ENCODE measurements at regions not wholly inside any gene's neighbourhood (a gene's known extent, or its start where the extent isn't known, plus 50 kb on each side); places are given as distances from the start of the nearest gene placed in this dataset.

DNA sequence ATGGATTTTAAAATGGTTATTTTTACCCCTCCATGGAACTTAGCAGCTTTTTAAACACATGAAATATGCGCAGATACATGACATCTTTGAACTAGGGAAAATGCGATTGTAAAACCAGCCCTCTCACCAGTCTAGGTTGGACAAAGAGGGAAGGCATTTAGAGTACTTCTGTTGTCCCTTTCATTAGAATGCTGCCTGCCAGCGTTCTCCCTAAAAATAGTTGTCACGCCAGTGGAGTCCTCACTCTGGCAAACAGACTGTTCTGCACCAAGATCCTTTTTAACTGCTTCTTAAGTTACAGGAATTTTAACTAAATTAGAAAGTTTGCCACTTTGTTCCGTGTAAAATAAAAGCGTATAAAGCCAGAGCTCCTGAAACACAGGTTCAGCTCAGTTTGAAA lies 295.3 kb downstream of the VPS13C start:
- Histone ChIP-seq H3K27me3 (replicated peaks; ENCODE audit: control insufficient read depth, insufficient read depth, low read length) (no peaks in the 10 kb centered on the region; the same call in 1 of the 2 replicates), H3K36me3 (ENCODE audit: control insufficient read depth, insufficient read depth, low read length) (no peaks in the 10 kb centered on the region), H3K4me3 (ENCODE audit: low read depth, low read length) (no peak overlapping the region), H3K4me1 (no peaks in the 10 kb centered on the region), H3K9me3 (no peaks in the 10 kb centered on the region)
- H3K4me1 Mint-ChIP-seq (ENCODE audit: low read depth, unreplicated experiment) = no peaks in the 10 kb centered on the region
- TF ChIP-seq, protein P1, sequence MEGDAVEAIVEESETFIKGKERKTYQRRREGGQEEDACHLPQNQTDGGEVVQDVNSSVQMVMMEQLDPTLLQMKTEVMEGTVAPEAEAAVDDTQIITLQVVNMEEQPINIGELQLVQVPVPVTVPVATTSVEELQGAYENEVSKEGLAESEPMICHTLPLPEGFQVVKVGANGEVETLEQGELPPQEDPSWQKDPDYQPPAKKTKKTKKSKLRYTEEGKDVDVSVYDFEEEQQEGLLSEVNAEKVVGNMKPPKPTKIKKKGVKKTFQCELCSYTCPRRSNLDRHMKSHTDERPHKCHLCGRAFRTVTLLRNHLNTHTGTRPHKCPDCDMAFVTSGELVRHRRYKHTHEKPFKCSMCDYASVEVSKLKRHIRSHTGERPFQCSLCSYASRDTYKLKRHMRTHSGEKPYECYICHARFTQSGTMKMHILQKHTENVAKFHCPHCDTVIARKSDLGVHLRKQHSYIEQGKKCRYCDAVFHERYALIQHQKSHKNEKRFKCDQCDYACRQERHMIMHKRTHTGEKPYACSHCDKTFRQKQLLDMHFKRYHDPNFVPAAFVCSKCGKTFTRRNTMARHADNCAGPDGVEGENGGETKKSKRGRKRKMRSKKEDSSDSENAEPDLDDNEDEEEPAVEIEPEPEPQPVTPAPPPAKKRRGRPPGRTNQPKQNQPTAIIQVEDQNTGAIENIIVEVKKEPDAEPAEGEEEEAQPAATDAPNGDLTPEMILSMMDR (IDR thresholded peaks at IDR 0.05; ENCODE audit: insufficient read depth in 1 of 2, low read depth in 1 of 2, low read length in 1 of 2, severe bottlenecking in 1 of 2, unreplicated experiment in 1 of 2) = no peak
- ChIA-PET CTCF (no interaction called here), POLR2A (interaction anchor here (0.6 kb wide), 1 partner anchor 63 kb away, joined by 3 read pairs; no protein-coding TSS in a partner anchor)
- H3K27me3 Mint-ChIP-seq (ENCODE audit: insufficient read depth, unreplicated experiment) = peaks cover 13% of the 10 kb centered on the region
- intact Hi-C loops (cut with micrococcal nuclease; ENCODE audit: unreplicated experiment) = no loop called here
- no TSS peak for BruUV-seq (replicated peaks)
- no peaks in the 10 kb centered on the region for H3K9me3 Mint-ChIP-seq (ENCODE audit: unreplicated experiment)
- no peak overlapping the region for H3K4me3 Mint-ChIP-seq (ENCODE audit: unreplicated experiment)
- H3K27ac Mint-ChIP-seq (ENCODE audit: unreplicated experiment) = no peak overlapping the region
- no peak for DNase-seq
- H3K36me3 Mint-ChIP-seq (ENCODE audit: insufficient read depth, unreplicated experiment) = no peaks in the 10 kb centered on the region

DNA sequence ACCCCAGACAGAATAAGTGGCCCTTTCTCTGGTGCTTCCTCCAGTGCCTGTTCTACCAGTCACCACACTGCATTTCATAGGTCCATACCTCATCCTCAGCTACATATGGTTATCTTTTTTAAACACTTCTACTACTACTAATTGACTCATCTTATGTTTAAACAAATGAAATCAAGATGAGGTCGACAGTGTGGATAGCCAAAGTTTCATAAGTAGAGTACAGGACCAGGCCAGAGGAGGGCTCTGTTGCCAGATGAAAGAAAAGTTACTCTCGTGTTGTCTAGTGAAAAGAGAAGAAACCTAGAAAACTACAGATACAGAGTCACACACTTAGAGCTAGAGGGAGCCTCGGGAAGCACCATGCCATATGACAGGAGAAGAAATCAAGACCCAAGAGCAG lies 296.1 kb downstream of the VPS13C start:
- Histone ChIP-seq H3K36me3 (ENCODE audit: control insufficient read depth, insufficient read depth, low read length) (no peaks in the 10 kb centered on the region), H3K4me3 (ENCODE audit: low read depth, low read length) (no peak overlapping the region), H3K4me1 (no peaks in the 10 kb centered on the region), H3K27me3 (replicated peaks; ENCODE audit: control insufficient read depth, insufficient read depth, low read length) (no peaks in the 10 kb centered on the region; the same call in 1 of the 2 replicates), H3K9me3 (no peaks in the 10 kb centered on the region)
- H3K4me3 Mint-ChIP-seq (ENCODE audit: unreplicated experiment) = no peak overlapping the region
- POLR2A ChIA-PET = no interaction called here
- TF ChIP-seq, protein P1 (IDR thresholded peaks at IDR 0.05; ENCODE audit: insufficient read depth in 1 of 2, low read depth in 1 of 2, low read length in 1 of 2, severe bottlenecking in 1 of 2, unreplicated experiment in 1 of 2) = no peak
- no peak overlapping the region for H3K27ac Mint-ChIP-seq (ENCODE audit: unreplicated experiment)
- CTCF ChIA-PET = no interaction called here
- H3K9me3 Mint-ChIP-seq (ENCODE audit: unreplicated experiment) = no peaks in the 10 kb centered on the region
- intact Hi-C loops (cut with micrococcal nuclease; ENCODE audit: unreplicated experiment) = no loop called here
- peaks cover 16% of the 10 kb centered on the region for H3K27me3 Mint-ChIP-seq (ENCODE audit: insufficient read depth, unreplicated experiment)
- no TSS peak for BruUV-seq (replicated peaks)
- no peaks in the 10 kb centered on the region for H3K36me3 Mint-ChIP-seq (ENCODE audit: insufficient read depth, unreplicated experiment)
- no peaks in the 10 kb centered on the region for H3K4me1 Mint-ChIP-seq (ENCODE audit: low read depth, unreplicated experiment)
- no peak for DNase-seq

DNA sequence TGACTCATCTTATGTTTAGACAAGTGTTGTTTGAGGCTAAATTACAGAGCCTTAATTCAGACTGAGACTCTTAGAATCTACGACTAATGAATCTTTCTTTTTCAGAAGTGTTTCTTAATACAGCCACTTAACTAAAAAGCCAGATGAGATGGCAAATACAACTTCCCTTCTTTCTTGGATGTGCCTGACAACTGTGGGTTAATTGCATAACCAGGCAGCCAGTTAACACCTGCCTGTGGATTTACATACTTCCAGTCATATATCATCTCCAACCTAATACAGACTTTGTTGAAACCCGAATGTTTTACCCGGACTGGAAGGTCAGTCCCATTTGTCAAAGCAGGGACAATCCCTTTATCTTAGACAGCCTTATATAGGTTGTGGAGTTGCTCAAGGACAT lies 297.6 kb downstream of the VPS13C start:
- ChIA-PET CTCF (no interaction called here), POLR2A (no interaction called here)
- H3K4me3 Mint-ChIP-seq (ENCODE audit: unreplicated experiment) = no peak overlapping the region

More for the DNA sequence above, 297.6 kb downstream of the VPS13C start:
- Histone ChIP-seq H3K9me3 (no peaks in the 10 kb centered on the region), H3K27me3 (replicated peaks; ENCODE audit: control insufficient read depth, insufficient read depth, low read length) (no peaks in the 10 kb centered on the region; the same call in 1 of the 2 replicates), H3K4me3 (ENCODE audit: low read depth, low read length) (no peak overlapping the region), H3K36me3 (ENCODE audit: control insufficient read depth, insufficient read depth, low read length) (no peaks in the 10 kb centered on the region), H3K4me1 (no peaks in the 10 kb centered on the region)
- no peaks in the 10 kb centered on the region for H3K36me3 Mint-ChIP-seq (ENCODE audit: insufficient read depth, unreplicated experiment)
- intact Hi-C loops (cut with micrococcal nuclease; ENCODE audit: unreplicated experiment) = no loop called here
- BruUV-seq (replicated peaks) = no TSS peak
- DNase-seq = no peak
- H3K4me1 Mint-ChIP-seq (ENCODE audit: low read depth, unreplicated experiment) = no peaks in the 10 kb centered on the region
- TF ChIP-seq, protein P1 (IDR thresholded peaks at IDR 0.05; ENCODE audit: insufficient read depth in 1 of 2, low read depth in 1 of 2, low read length in 1 of 2, severe bottlenecking in 1 of 2, unreplicated experiment in 1 of 2) = no peak
- H3K27me3 Mint-ChIP-seq (ENCODE audit: insufficient read depth, unreplicated experiment) = peaks cover 16% of the 10 kb centered on the region
- H3K27ac Mint-ChIP-seq (ENCODE audit: unreplicated experiment) = no peak overlapping the region
- H3K9me3 Mint-ChIP-seq (ENCODE audit: unreplicated experiment) = no peaks in the 10 kb centered on the region

Measured in Caco-2 (cell line).